ENCODE measurements at regions not wholly inside any gene's neighbourhood (a gene's known extent, or its start where the extent isn't known, plus 50 kb on each side); places are given as distances from the start of the nearest gene placed in this dataset.

DNA sequence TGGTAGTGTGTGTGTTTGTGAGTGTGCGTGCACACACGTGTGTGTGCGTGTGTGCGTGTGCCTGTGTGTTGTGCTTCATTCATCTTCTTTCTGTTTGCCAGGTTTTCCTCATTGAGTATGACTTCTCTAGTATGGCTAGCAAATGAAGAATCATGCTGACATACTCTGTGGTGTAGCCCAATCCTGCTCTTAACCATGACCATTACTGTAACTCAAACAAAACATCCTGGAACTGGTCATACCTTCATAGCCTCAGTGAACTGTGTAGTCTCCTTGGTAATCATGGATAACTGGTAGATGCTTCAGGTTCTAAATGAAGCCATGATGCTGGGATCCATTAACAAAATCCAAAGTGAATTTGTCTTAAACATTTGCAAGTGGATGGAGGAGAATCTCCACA lies 1117.7 kb downstream of the BCL11B start:
- no peak for DNase-seq

DNA sequence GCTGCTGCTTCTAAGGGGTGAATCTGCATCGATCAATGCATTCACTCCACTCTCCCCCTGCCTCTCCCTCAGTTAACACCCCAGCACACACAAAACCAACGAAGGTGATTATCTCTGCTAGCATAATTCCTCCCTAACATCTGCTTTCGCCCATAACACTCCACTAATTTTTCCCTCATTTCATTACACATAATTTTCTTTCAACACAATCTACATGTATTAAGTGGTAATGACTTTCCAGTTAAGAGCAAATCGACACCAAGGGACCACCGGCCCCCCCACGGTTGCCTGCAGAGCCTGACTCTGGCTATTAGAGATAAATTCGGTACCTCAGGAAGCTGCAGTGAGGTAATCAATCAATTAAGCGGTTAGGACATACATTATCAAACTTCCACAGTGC lies 1115.6 kb downstream of the BCL11B start:
- DNase-seq, result no peak

DNA sequence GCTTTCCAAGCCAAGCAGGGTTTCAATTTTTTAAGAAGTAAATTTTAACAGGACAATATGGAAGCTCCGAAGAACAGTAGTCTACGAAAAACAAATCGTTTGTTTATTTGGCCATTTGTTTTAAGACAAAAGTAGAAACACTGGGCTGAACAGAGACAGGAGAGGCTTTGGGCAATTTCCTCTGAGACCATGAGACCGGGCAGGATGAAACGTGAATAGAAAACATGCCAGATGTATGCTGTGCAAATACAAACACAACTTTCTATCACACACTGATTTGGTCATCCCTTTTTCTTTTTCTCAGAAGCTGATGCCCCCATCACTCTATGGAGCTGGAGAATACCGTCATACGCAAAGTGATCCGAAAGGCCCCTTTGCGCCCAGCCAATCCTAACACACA lies 1111.1 kb downstream of the BCL11B start:
- DNase-seq, result no peak

DNA sequence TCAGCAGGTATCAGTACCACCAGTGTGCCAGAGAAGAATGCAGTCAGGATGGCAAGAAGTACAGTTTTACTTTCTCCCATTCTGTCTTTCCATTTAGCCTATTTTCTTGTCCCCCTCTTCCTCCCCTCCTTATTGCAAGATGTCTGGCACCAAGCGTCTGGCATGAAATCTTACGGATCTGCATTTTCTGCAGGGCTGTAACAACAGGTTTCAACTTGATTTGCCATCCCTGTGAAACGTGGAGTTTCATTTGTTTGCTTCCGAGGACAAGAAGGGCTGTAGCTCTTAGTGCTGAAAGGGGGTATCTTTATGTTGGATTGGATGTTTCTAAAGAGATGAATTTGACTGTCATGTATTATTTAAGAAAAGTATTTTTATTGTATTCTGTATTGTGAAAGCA lies 1110.6 kb downstream of the BCL11B start:
- no peak for DNase-seq

DNA sequence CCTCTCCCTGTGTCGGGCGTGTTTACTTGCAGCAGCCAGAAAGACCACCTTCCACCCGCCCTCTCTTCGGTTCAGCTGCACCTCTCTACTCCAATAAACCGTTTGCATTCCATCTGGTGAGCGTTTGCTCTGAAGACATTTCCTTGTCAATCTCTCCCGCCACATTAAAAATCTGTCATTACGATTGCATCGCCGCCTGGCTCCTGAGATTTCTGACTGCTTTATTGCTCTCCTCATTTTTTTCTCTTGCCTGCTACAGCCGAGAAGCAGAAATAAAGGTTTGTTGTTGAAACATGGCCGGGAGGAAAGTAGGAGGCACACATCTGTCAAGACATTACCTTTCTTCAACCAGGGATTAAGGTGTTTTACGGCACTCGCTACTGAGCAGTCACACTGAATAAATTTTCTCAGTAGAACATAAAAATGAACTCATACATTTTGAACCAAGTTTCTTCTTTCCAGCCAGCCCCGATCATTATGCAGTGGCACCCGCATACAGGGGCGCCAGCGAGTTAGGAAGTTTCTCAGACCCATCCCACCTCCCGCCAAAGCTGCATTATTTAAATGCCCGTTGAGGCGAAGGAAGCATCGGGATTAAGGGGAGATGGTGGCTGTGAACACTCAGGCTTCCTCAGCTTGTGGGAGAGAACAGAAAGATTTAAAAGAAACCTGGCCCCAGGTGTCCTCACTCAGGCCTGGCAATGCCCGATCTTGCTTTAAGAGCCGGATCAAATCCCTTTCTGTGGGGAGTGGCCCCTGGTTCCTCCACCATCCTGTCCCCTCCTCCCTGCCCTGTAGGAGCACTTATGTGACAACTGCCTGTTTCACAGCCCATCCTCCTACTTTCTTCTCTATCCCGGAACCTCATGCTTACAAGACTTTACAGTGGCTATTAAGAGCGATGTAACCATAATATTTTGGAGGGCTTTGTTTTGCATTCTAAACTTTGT lies 1108.9 kb downstream of the BCL11B start:
- no peak for DNase-seq

DNA sequence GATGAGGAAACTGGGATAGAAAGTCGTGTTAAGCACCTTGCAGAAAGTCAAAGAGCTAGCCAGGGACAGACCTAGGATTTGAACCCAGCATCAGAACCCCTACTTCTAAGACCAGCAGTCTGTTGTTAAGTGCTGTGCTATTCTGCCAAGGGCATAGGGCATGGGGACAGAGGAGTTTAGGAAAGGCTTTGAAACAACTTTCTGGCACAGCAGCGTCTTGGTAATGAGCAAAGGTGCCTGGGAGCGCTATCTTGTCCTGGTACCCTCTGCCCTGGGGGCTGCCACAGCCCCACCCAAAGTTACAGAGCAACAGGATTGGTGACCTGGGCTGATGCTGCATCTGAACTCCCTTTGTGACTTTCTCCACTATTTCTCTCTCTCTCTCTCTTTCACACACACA lies 1108.1 kb downstream of the BCL11B start:
- no peak for DNase-seq

DNA sequence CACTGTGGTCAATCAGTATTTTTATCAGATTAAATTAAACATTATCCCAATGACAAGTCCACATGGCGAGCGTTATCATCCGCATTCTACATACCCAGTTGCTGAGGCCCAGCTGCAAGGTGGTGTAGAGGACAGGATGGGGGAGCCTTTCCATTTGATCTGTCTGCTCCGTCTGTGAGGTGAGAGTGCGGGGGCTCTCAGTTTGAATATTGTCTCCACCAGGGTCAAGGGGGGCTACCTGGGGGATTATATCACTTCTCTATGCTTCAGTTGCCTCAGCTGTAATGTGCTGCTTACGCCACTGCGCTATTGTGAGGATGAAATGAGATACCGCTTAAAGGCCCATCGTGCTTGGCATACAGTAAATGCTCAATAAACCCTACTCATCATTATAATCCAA lies 1106.0 kb downstream of the BCL11B start:
- no peak for DNase-seq

DNA sequence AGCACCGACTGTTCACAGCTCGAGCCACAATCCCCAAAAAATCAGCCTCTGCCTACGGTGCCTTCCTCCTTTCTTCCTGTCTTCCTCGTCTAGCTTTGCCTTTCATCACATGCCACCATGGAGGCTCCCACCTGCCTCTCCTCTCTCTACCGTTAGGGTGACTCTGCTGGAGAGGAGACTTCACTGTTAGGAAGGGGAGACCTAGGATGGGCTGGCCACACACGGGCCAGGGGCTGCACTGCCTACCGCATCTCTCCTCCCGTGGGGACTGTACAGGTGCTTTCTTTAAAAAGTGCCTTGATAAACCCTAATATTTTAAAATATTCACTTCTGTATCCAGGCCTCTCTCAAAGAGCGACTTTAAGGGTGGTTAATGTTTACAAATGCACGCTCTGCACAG lies 1104.7 kb downstream of the BCL11B start:
- DNase-seq, result no peak

DNA sequence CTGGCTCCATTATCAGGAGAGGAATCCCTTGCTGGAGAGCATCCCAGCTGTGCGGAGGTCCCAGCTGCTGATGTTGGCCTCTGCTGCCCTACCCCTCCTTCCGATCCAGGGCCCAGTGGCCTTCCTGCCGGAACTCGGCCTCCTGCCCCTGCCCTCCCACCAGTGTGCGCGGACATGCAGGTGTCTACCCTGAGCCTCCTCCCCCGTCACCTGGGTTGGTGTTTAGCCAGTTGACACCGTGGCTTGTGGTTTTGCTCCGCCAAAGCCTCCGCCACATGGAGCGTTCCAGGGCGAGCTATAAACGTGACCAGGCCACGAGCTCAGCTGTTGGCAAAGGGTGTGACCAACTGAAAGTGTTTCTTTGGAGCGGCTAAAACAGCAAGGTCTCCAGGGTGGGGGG lies 1104.3 kb downstream of the BCL11B start:
- DNase-seq, result no peak

DNA sequence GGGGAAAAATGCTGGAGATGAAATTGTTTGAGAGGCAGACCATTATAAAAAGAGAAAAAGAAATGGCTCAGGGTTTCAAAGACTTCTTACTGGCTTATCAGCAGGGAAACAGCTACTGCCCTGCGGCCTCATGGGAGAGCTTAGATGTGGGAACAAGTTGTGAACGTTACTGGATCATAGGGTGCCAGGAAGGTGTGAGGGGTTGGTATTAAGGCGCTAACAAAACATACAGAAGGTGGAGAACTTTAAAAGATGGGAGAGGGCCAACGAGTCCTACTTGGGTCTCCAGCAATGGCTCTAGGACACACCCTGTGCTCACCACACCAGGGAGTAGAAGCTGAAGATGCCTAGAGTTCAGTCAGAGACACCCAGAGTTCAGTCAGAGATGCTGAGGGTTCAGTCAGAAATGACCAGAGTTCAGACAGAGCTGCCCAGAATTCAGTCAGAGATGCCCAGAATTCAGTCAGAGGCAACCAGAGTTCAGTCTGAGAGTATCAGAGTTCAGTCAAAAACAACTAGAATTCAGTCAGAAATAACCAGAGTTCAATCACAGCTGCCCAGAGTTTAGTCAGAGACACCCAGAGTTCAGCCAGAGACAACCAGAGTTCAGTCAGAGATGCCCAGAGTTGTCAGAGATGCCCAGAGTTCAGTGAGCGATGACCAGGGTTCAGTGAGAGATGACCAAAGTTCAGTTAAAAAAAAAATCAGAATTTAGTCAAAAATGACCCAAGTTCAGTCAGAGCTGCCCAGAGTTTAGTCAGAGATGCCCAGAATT lies 1103.6 kb downstream of the BCL11B start:
- no peak for DNase-seq

DNA sequence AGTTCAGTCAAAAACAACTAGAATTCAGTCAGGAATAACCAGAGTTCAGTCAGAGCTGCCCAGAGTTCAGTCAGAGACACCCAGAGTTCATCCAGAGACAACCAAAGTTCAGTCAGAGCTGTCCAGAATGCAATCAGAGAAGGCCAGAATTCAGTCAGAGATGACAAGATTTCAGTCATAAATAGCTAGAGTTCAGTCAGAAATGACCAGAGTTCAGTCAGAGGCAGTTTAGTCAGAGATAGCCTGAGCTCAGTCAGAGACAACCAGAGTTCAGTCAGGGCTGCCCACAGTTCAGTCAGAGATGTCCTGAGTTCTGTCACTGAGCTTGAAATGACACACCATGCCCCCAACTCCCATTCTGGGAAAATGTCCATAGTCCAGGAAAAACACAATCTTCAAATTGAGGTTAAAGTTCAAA lies 1102.8 kb downstream of the BCL11B start:
- DNase-seq, result no peak

DNA sequence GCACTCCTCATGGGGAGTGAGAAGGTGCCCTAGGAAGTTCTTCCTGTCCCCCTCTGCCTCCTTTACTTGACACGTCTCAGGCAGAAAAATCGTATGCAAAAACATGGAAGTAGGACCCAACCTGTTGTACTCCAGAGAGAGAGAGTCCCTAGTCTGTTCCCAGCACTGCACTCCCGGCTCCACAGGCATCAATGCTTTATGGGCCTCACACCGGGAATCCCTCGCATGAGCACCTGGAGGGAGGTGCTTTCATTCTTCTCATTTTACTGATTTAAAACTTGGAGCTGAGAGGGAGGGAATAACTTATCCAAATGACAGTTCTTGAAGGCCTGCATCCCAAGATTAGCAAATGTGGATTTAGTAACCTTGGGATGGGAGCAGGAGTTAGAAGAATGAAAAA lies 1101.4 kb downstream of the BCL11B start:
- no peak for DNase-seq

DNA sequence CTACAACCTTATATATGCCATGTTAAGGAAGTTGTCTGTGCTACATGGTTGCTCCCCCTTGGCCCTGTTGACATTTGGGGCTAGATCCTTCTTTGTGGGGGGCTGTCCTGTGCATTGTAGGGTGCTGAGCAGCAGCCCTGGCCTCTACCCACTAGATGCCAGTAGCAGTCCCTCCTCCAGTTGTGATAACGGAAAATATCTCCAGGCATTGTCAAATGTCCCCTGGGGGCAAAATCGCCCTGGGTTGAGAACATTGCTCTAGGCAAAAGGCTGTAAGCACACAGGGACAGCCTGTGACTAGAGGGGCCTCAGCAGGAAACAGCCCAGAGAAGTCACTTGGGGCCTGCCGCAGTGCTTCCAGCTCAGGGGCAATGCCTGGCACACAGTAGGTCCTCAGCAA lies 1100.3 kb downstream of the BCL11B start:
- DNase-seq, result peak; percentile 52

DNA sequence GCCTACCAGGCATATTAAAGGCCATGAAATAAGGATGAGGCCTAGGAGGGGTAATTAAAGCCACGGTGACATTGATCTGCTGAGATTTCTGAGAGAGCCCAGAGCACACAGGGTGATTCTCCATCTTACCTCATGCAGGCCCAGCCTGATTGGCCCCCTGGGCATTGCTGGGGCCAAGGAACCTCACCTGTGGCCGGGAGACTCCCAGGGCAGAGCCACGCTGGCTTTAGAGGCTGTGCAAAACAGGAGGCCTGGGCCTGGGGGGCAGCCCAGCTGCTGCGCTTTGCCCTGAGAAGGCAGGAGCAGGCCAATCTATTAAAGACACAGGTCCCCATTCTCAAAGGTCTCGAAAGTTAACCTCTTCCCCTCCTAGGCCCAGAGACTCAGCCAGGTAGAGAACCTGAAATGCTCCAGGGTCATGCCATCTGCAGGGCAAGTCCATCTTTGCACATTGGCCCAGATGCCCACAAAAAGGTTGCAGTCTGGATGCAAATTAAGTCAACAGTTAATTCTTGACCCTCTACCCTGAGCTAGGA lies 1099.7 kb downstream of the BCL11B start:
- DNase-seq, result no peak

DNA sequence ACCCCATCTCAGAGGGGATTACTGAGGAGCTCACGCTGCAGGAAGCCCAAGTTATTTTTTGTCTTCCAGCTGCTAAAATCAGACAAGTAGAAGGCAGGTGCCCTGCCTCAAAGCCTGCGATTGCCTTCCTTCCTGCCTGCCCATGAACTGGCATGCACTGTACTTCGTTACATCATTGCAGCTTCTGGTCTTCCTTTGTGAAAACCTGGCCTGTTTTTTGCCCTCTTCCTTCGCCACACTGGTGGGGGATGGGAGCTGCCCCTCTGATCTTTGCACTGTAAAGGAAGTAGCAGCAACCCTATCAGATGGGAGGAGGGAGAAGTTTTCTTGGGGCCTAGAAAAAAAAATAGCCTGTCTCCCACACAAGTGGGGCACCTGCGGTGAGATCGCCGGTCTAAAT lies 1098.7 kb downstream of the BCL11B start:
- DNase-seq, result no peak

DNA sequence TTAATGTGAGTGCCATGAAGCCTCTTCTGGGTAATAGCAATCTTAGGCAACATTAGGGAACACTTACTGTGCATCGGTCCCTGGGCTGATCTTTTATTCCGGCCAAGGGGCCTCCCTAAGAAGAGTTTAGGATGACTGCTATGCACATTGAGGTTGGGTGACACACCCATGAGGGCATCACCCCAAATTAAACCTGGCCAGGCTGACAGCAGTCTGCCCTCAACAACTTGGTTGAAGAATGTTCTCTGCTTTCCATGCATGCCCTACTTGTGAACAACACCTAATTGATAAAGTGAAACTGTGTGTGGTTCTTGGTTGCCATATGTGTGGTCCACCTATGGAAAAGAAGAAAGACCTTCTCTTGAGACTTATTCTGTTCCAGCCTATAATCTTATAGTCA lies 1098.0 kb downstream of the BCL11B start:
- DNase-seq, result no peak

DNA sequence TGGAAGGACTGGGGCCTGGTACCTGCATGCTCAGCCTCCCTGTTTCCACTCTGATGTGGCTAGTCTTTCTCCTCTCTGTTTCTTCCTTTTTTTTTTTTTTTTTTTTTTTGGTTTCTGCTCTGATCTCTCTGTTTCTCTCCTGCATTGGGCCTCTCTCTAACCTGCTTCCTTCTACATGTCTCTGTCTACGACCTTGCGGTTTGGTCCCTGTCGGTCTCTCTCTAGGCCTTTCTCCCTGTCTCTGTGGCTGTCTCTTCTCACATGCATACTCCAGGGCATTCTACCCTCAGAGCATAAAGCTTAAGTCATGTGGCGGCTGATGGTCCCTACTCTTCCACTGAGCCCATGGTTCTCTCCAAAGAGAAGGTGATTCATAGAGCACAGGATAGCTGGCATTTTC lies 1096.6 kb downstream of the BCL11B start:
- no peak for DNase-seq

DNA sequence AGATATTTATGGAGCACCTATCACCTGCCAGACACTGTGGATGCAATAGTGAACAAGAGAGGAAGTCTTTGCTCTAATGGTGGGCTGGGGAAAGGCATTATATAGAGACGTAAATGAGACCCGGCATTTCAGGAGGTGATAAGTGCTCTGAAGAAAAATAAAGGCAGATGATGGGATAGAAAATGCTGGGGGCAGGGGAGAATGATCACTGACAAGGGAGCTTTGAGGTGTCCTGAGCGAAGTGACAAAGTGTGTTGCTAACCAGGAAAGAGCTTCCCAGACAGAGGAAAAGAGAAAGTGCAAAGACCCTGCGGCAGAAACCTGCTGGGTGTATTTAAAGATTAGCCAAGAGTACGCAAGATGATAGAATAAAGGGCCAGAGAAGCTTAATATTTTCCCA lies 1096.1 kb downstream of the BCL11B start:
- no peak for DNase-seq

DNA sequence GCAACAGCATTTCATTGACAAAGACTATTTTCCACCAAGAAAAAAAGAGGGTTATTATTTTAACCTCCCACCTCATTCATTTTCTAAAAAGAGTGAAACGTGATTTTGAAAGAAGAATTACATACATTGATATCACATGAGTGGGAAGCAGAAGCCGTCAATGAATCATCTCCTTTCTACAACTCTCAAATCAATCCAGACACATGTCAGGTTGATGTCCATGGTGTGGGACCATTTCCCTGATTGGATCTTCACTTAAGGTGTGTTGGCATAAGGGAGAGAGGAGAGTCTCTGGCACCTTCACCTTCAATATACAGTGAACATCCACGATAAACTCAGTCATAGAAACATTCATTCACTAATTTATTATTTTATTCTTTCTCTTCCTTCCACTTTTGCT lies 1095.1 kb downstream of the BCL11B start:
- no peak for DNase-seq

DNA sequence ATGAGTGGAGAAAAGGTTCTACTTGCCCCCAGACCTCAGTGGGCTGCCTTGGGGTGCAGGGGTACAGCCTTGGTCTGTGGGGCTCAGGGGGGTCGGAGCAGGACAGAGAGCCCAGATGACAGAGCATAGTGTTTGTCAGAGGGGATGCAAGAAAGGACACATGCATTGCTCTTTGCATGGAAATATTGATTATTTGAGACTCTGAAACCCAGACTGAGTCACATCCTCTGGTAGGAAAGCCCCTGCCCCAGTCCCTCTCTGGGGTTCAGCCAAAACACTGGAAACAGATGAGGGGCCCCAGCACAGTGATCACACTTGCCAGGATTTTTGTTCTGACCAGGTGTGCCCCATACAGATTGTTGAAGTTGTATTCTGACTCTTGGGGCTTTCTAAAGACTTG lies 1094.4 kb downstream of the BCL11B start:
- DNase-seq, result peak; percentile 76

DNA sequence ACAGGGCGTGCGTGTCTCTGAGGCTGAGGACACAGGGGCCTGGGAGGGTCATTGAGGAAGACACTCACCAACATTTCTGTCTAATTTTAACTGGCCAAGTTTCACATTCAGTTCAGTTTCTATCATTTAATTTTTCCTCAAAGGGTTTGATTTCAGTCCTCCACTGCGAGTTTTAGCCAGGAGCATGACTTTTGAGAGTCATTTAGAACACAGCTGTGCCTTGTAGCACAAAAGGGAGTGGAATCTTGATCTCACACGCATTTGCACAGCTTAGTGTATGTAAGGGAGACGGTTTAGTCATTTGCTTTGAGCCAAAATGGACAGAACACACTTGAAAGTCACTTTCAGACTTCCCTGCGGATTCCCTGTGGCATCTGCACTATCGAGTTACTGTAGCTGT lies 1090.8 kb downstream of the BCL11B start:
- DNase-seq, result no peak

DNA sequence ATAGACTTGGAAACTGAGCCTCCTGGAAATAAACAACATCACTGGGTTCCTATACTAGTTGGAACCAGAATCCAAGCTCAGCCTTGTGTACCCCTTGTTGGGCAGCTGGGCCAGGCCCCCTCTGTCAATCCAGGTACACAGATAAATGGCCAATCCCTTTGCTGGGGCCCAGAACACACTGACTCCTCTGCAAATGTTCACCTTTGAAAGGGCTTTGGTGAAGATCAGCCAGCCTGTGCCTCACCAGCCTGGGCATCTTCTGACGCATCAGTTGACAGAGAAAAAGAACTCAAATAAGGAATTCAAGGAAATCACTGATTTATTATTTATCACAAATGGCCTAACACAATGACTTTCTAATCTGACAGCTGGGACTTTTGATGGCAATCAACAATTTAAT lies 1090.2 kb downstream of the BCL11B start:
- DNase-seq, result no peak

DNA sequence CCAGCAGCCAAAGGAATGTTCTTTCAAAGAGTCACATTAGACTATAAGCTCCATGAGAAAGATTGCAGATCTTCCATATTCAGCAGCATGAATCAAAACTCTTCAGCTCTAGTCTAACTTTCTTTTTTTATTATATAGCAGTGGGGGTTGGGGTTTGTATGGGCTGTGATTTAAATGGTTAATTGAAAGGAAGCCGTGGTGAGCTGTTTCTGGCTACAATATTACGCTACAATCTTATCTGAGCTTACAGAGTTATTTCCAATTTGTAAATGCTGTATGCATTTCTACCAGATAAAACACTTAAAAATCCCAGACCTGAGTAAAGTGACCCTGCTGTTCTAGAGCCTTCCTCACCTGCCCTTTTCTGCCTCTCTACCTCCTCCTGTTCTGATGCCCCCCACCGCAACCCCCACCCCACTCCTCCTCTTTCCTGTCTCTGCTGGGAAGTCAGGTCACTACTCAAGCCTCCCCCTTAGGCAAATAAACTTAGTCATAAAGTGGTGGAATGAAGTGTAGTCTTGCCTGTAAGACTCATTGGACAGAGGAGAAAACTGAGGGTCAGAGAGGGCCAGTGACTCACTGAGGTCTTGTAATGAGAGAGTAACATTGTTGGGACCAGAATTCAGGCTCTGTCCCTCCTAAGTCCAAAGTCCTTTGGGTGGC lies 1089.5 kb downstream of the BCL11B start:
- peak; percentile 80 for DNase-seq
